GM12892 (cell line): ENCODE measurements at regions not wholly inside any gene's neighbourhood (a gene's known extent, or its start where the extent isn't known, plus 50 kb on each side); places are given as distances from the start of the nearest gene placed in this dataset.

Experiments used
- POLR2A ChIP-seq: IDR thresholded peaks from 2 replicates; pipeline ENCODE4 v1.6.1; 2011; ENCODE audit warnings: low read depth, low read length, control low read depth
- POLR2AphosphoS5 ChIP-seq: IDR thresholded peaks from 2 replicates; pipeline ENCODE4 v1.6.1; 2011; ENCODE audit warnings: low read depth, low read length, control low read depth
- TAF1 ChIP-seq: IDR thresholded peaks from 2 replicates; pipeline ENCODE4 v1.6.1; 2011; ENCODE audit warnings: low read depth, mild to moderate bottlenecking, control low read depth, low read length, borderline replicate concordance

DNA sequence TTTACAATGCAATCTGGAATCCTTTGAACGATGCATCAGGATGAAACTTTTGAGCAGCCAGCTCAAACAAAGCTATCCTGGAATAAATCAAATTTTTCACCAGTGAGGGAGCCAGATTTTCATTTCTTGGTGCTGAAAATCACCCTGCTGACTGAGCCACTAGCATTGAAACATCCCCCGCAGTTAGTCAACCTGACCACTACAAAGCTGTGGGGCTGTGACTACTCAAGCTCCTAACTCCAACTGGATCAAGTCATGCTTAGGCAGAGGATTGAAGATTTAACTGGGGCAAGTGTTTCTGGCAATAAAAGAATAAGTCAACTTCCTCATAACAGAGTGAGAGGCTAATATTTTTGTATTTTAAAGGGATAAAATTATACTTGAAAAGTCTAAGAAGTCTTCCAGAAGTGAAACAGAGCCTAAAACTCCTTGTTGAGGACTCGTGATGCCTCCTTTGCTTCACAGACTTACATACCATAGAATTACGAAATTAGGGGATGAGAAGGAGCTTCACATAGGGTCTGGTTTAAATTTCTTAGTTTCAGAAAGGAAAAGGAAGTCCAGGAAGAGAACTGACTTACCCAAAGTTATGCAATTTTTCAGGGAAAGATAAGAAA lies 177.8 kb downstream of the SERPINI1 start:
- no peak for TF ChIP-seq POLR2AphosphoS5
- TF ChIP-seq TAF1 = no peak
- no peak for TF ChIP-seq POLR2A
